HUES64 (cell line): ENCODE measurements at regions not wholly inside any gene's neighbourhood (a gene's known extent, or its start where the extent isn't known, plus 50 kb on each side); places are given as distances from the start of the nearest gene placed in this dataset.

Source experiments
- H3K27ac ChIP-seq: 2 replicates; pipeline ENCODE4 v1.7.0; 2013; ENCODE audit warnings: low read depth, low read length, inconsistent platforms
- H3K27me3 ChIP-seq: 2 replicates; pipeline ENCODE4 v1.6.1; 2013; ENCODE audit warnings: mild to moderate bottlenecking, low read length; ENCODE audit not compliant: insufficient read depth
- H3K36me3 ChIP-seq: 2 replicates; pipeline ENCODE4 v1.6.1; 2013; ENCODE audit warnings: mild to moderate bottlenecking, low read length; ENCODE audit not compliant: insufficient read depth
- H3K4me1 ChIP-seq: 2 replicates; pipeline ENCODE4 v1.6.1; 2013; ENCODE audit warnings: mild to moderate bottlenecking, low read length, moderate library complexity; ENCODE audit not compliant: insufficient read depth
- H3K4me3 ChIP-seq: 2 replicates; pipeline ENCODE4 v1.5.1; 2013; ENCODE audit warnings: mild to moderate bottlenecking, low read length, moderate library complexity
- H3K9ac ChIP-seq: 2 replicates; pipeline ENCODE4 v1.6.1; 2013; ENCODE audit warnings: mild to moderate bottlenecking, low read depth, low read length
- H3K9me3 ChIP-seq: 2 replicates; pipeline ENCODE4 v1.6.1; 2013; ENCODE audit warnings: low read depth, low read length; ENCODE audit not compliant: insufficient read depth
- WGBS: fragments of 150-250, 120-280 bp; methylation state at CpG from one replicate; pipeline ENCODE4 v1.1.7; 2013; ENCODE audit warnings: missing lambda C conversion rate; 5-methylcytosine and 5-hydroxymethylcytosine counted together

- Histone ChIP-seq H3K27ac (no peak overlapping the region), H3K4me1 (no peaks in the 10 kb centered on the region), H3K9me3 (peaks cover 27% of the 10 kb centered on the region), H3K4me3 (no peak overlapping the region), H3K9ac (no peak overlapping the region), H3K36me3 (no peaks in the 10 kb centered on the region), H3K27me3 (no peaks in the 10 kb centered on the region)
- WGBS = 95% methylated on average over 13 of the region's 13 CpGs
Observed at GRCh38 chr12:17416748-17417147, 673.2 kb downstream of the RERGL start.

- no peak overlapping the region for H3K9ac ChIP-seq
- no peak overlapping the region for H3K27ac ChIP-seq
- no peaks in the 10 kb centered on the region for H3K27me3 ChIP-seq
- H3K4me3 ChIP-seq = no peak overlapping the region
- peaks cover 24% of the 10 kb centered on the region for H3K9me3 ChIP-seq
- no peaks in the 10 kb centered on the region for H3K4me1 ChIP-seq
- no peaks in the 10 kb centered on the region for H3K36me3 ChIP-seq
Observed at GRCh38 chr12:17414596-17414995, 675.4 kb downstream of the RERGL start.

- 92% methylated on average over 5 of the region's 5 CpGs for WGBS
- Histone ChIP-seq H3K27ac (no peak overlapping the region), H3K9ac (no peak overlapping the region), H3K9me3 (peaks cover 25% of the 10 kb centered on the region), H3K4me1 (no peaks in the 10 kb centered on the region), H3K36me3 (no peaks in the 10 kb centered on the region), H3K4me3 (no peak overlapping the region), H3K27me3 (no peaks in the 10 kb centered on the region)
Observed at GRCh38 chr12:17411662-17412061, 678.3 kb downstream of the RERGL start.

GRCh38 chr12:17388679-17389078 is 701.3 kb downstream of the RERGL start:
- WGBS = 97% methylated on average over 4 of the region's 4 CpGs
- Histone ChIP-seq H3K27me3 (no peaks in the 10 kb centered on the region), H3K9me3 (no peaks in the 10 kb centered on the region), H3K9ac (no peak overlapping the region), H3K36me3 (no peaks in the 10 kb centered on the region), H3K27ac (no peak overlapping the region), H3K4me3 (no peak overlapping the region), H3K4me1 (no peaks in the 10 kb centered on the region)

- Histone ChIP-seq H3K9ac (no peak overlapping the region), H3K27me3 (no peaks in the 10 kb centered on the region), H3K4me3 (no peak overlapping the region), H3K9me3 (no peaks in the 10 kb centered on the region), H3K27ac (no peak overlapping the region), H3K4me1 (no peaks in the 10 kb centered on the region), H3K36me3 (no peaks in the 10 kb centered on the region)
- 92% methylated on average over 3 of the region's 3 CpGs for WGBS
Observed at GRCh38 chr12:17383321-17383720, 706.7 kb downstream of the RERGL start.

GRCh38 chr12:17381211-17381610 is 708.8 kb downstream of the RERGL start:
- 80% methylated on average over 1 of the region's 2 CpGs for WGBS
- Histone ChIP-seq H3K27ac (no peak overlapping the region), H3K4me1 (no peaks in the 10 kb centered on the region), H3K4me3 (no peak overlapping the region), H3K36me3 (no peaks in the 10 kb centered on the region), H3K9ac (no peak overlapping the region), H3K27me3 (no peaks in the 10 kb centered on the region), H3K9me3 (no peaks in the 10 kb centered on the region)

- no peak overlapping the region for H3K4me3 ChIP-seq
- H3K27ac ChIP-seq = no peak overlapping the region
- H3K27me3 ChIP-seq = no peaks in the 10 kb centered on the region
- 88% methylated on average over 1 of the region's 1 CpG for WGBS
- H3K36me3 ChIP-seq = no peaks in the 10 kb centered on the region
- H3K4me1 ChIP-seq = no peaks in the 10 kb centered on the region
- no peak overlapping the region for H3K9ac ChIP-seq
- no peaks in the 10 kb centered on the region for H3K9me3 ChIP-seq
Observed at GRCh38 chr12:17372508-17372907, 717.5 kb downstream of the RERGL start.

GRCh38 chr12:17371491-17372215 is 718.3 kb downstream of the RERGL start:
- 95% methylated on average over 3 of the region's 5 CpGs for WGBS
- Histone ChIP-seq H3K27me3 (no peaks in the 10 kb centered on the region), H3K4me3 (no peak overlapping the region), H3K9ac (no peak overlapping the region), H3K9me3 (no peaks in the 10 kb centered on the region), H3K27ac (no peak overlapping the region), H3K36me3 (no peaks in the 10 kb centered on the region), H3K4me1 (no peaks in the 10 kb centered on the region)

GRCh38 chr12:17370621-17371020 is 719.4 kb downstream of the RERGL start:
- Histone ChIP-seq H3K9ac (no peak overlapping the region), H3K4me1 (no peaks in the 10 kb centered on the region), H3K27ac (no peak overlapping the region), H3K27me3 (no peaks in the 10 kb centered on the region), H3K9me3 (no peaks in the 10 kb centered on the region), H3K4me3 (no peak overlapping the region), H3K36me3 (no peaks in the 10 kb centered on the region)

GRCh38 chr12:17369556-17369955 is 720.4 kb downstream of the RERGL start:
- WGBS = 100% methylated on average over 1 of the region's 1 CpG
- Histone ChIP-seq H3K36me3 (no peaks in the 10 kb centered on the region), H3K27ac (no peak overlapping the region), H3K9ac (no peak overlapping the region), H3K4me1 (no peaks in the 10 kb centered on the region), H3K9me3 (no peaks in the 10 kb centered on the region), H3K27me3 (no peaks in the 10 kb centered on the region), H3K4me3 (no peak overlapping the region)

GRCh38 chr12:17361224-17361623 is 728.8 kb downstream of the RERGL start:
- no peak overlapping the region for H3K9ac ChIP-seq
- no peak overlapping the region for H3K27ac ChIP-seq
- H3K9me3 ChIP-seq = no peaks in the 10 kb centered on the region
- 94% methylated on average over 2 of the region's 3 CpGs for WGBS
- peaks cover 22% of the 10 kb centered on the region for H3K4me1 ChIP-seq
- no peaks in the 10 kb centered on the region for H3K36me3 ChIP-seq
- H3K4me3 ChIP-seq = no peak overlapping the region
- H3K27me3 ChIP-seq = no peaks in the 10 kb centered on the region

GRCh38 chr12:17358835-17359234 is 731.2 kb downstream of the RERGL start:
- no peak overlapping the region for H3K27ac ChIP-seq
- peaks cover 22% of the 10 kb centered on the region for H3K4me1 ChIP-seq
- H3K27me3 ChIP-seq = no peaks in the 10 kb centered on the region
- H3K9ac ChIP-seq = no peak overlapping the region
- WGBS = 23% methylated on average over 3 of the region's 3 CpGs
- no peaks in the 10 kb centered on the region for H3K9me3 ChIP-seq
- no peak overlapping the region for H3K4me3 ChIP-seq
- H3K36me3 ChIP-seq = no peaks in the 10 kb centered on the region
